ENCODE measurements at regions not wholly inside any gene's neighbourhood (a gene's known extent, or its start where the extent isn't known, plus 50 kb on each side); places are given as distances from the start of the nearest gene placed in this dataset.

- H3K4me3 Mint-ChIP-seq = no peak overlapping the region
- no peaks in the 10 kb centered on the region for H3K36me3 Mint-ChIP-seq
- no peaks in the 10 kb centered on the region for H3K9me3 Mint-ChIP-seq
- H3K27ac Mint-ChIP-seq = no peak overlapping the region
- POLR2A ChIA-PET = no interaction called here
- peaks cover 5% of the 10 kb centered on the region for H3K4me1 Mint-ChIP-seq
- DNase-seq (ENCODE audit: low spot score) = no peak
- ATAC-seq = no peak
- no peak for TF ChIP-seq STAT6 (CRISPR knock-in tag; conservative IDR thresholded peaks at IDR 0.05; ENCODE audit: low read depth)
- no peak for TF ChIP-seq FOXP1 (CRISPR knock-in tag; IDR thresholded peaks at IDR 0.05; ENCODE audit: borderline replicate concordance)
- TF ChIP-seq ESRRA (CRISPR knock-in tag; IDR thresholded peaks at IDR 0.05; ENCODE audit: borderline replicate concordance) = no peak
- no peak for TF ChIP-seq KAT7 (CRISPR knock-in tag; IDR thresholded peaks at IDR 0.05; ENCODE audit: borderline replicate concordance)
- TF ChIP-seq NR1H2 (CRISPR knock-in tag; IDR thresholded peaks at IDR 0.05) = no peak
- TF ChIP-seq CREM (CRISPR knock-in tag; IDR thresholded peaks at IDR 0.05) = no peak
- CTCF ChIA-PET = no interaction called here
- no peaks in the 10 kb centered on the region for H3K27me3 Mint-ChIP-seq (ENCODE audit: low read depth)
Observed at GRCh38 chr5:166503506-166503905, 1787.9 kb upstream of the WWC1 start.

GRCh38 chr5:166505067-166505466, 1786.4 kb upstream of the WWC1 start:
- ATAC-seq = no peak
- DNase-seq (ENCODE audit: low spot score) = no peak
- Mint-ChIP-seq H3K4me3 (no peak overlapping the region), H3K27me3 (ENCODE audit: low read depth) (no peaks in the 10 kb centered on the region), H3K36me3 (no peaks in the 10 kb centered on the region), H3K9me3 (no peaks in the 10 kb centered on the region), H3K27ac (no peak overlapping the region), H3K4me1 (no peaks in the 10 kb centered on the region; the same call in none of the 2 replicates)
- CTCF ChIA-PET = no interaction called here
- POLR2A ChIA-PET = no interaction called here
- no peak for TF ChIP-seq IRF2 (CRISPR knock-in tag; IDR thresholded peaks at IDR 0.05; ENCODE audit: borderline replicate concordance, low read depth)
- TF ChIP-seq NR1H2 (CRISPR knock-in tag; IDR thresholded peaks at IDR 0.05) = no peak
- no peak for TF ChIP-seq E2F4 (CRISPR knock-in tag; IDR thresholded peaks at IDR 0.05; ENCODE audit: borderline replicate concordance, low read depth)
- no peak for TF ChIP-seq USF1 (CRISPR knock-in tag; IDR thresholded peaks at IDR 0.05)
- TF ChIP-seq ARID4B (CRISPR knock-in tag; IDR thresholded peaks at IDR 0.05; ENCODE audit: borderline replicate concordance) = no peak
- TF ChIP-seq CBFB (CRISPR knock-in tag; IDR thresholded peaks at IDR 0.05; ENCODE audit: low read depth) = no peak
- TF ChIP-seq ZNF281 (CRISPR knock-in tag; IDR thresholded peaks at IDR 0.05) = no peak
- TF ChIP-seq IRF1 (CRISPR knock-in tag; IDR thresholded peaks at IDR 0.05) = no peak
- TF ChIP-seq MLX (CRISPR knock-in tag; IDR thresholded peaks at IDR 0.05) = no peak
- no peak for TF ChIP-seq NR2C2 (CRISPR knock-in tag; IDR thresholded peaks at IDR 0.05)
- no peak for TF ChIP-seq SMAD3 (CRISPR knock-in tag; IDR thresholded peaks at IDR 0.05; ENCODE audit: borderline replicate concordance)
- TF ChIP-seq ZNF416 (CRISPR knock-in tag; IDR thresholded peaks at IDR 0.05) = no peak
- TF ChIP-seq ATF3 (CRISPR knock-in tag; conservative IDR thresholded peaks at IDR 0.05) = no peak
- TF ChIP-seq HMGXB4 (CRISPR knock-in tag; IDR thresholded peaks at IDR 0.05) = no peak
